ENCODE measurements at regions not wholly inside any gene's neighbourhood (a gene's known extent, or its start where the extent isn't known, plus 50 kb on each side); places are given as distances from the start of the nearest gene placed in this dataset.

DNA sequence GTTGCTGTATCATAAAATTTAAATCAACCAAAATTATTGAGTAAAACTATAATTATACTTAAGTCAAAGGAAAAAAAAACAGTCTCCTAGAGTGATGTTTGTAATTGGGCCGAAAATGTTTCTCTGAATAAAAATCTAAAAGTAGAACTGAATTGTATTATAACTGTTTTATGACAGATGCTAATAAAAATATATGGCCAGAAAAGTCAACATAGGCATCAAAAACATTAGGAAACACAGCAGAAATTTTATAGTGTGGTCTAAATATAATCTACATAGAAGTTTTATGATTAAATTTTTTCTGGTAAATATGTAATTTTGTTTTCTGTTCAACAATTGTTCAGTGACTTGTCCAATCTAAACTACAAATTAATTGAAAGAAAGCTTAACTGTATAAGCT is 277.8 kb downstream of the ALX1 start:
- TF ChIP-seq EZH2 (IDR thresholded peaks at IDR 0.05; ENCODE audit: low read length, missing control alignments), result no peak
- TF ChIP-seq, protein P1, sequence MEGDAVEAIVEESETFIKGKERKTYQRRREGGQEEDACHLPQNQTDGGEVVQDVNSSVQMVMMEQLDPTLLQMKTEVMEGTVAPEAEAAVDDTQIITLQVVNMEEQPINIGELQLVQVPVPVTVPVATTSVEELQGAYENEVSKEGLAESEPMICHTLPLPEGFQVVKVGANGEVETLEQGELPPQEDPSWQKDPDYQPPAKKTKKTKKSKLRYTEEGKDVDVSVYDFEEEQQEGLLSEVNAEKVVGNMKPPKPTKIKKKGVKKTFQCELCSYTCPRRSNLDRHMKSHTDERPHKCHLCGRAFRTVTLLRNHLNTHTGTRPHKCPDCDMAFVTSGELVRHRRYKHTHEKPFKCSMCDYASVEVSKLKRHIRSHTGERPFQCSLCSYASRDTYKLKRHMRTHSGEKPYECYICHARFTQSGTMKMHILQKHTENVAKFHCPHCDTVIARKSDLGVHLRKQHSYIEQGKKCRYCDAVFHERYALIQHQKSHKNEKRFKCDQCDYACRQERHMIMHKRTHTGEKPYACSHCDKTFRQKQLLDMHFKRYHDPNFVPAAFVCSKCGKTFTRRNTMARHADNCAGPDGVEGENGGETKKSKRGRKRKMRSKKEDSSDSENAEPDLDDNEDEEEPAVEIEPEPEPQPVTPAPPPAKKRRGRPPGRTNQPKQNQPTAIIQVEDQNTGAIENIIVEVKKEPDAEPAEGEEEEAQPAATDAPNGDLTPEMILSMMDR (conservative IDR thresholded peaks at IDR 0.05 in 1 of 2, IDR thresholded peaks at IDR 0.05 in 1 of 2; ENCODE audit: low read depth in 1 of 2, low read length in 2 of 2), result no peak
